CD4-positive, alpha-beta T cell treated with Interleukin-17A for 1 hour (primary cell): ENCODE measurements at regions not wholly inside any gene's neighbourhood (a gene's known extent, or its start where the extent isn't known, plus 50 kb on each side); places are given as distances from the start of the nearest gene placed in this dataset.

ENCODE experiments used
- DNase-seq: peaks from one replicate; pipeline ENCODE4 v3.0.0-alpha.2; 2020

- no peak for DNase-seq
These were observed 126.1 kb downstream of the SEC14L1 start for GRCh38 chr17:77266891-77267341.

- DNase-seq = no peak
These were observed 129.2 kb downstream of the SEC14L1 start for GRCh38 chr17:77269696-77270681.

- no peak for DNase-seq
These were observed 130.6 kb downstream of the SEC14L1 start for GRCh38 chr17:77271411-77271810.

- DNase-seq = no peak
These were observed 132.8 kb downstream of the SEC14L1 start for GRCh38 chr17:77273397-77274085.

- no peak for DNase-seq
These were observed 133.5 kb downstream of the SEC14L1 start for GRCh38 chr17:77274096-77274845.

GRCh38 chr17:77279448-77280303 lies 138.9 kb downstream of the SEC14L1 start:
- DNase-seq = no peak

GRCh38 chr17:77280304-77281121 lies 139.7 kb downstream of the SEC14L1 start:
- peak; percentile 12 for DNase-seq

- DNase-seq = peak; percentile 69
These were observed 140.5 kb downstream of the SEC14L1 start for GRCh38 chr17:77281122-77281903.

- no peak for DNase-seq
These were observed 141.2 kb downstream of the SEC14L1 start for GRCh38 chr17:77281904-77282367.

GRCh38 chr17:77282524-77283515 lies 142.1 kb downstream of the SEC14L1 start:
- no peak for DNase-seq

- no peak for DNase-seq
These were observed 143.4 kb downstream of the SEC14L1 start for GRCh38 chr17:77284023-77284617.

- no peak for DNase-seq
These were observed 145.0 kb downstream of the SEC14L1 start for GRCh38 chr17:77285594-77286390.

GRCh38 chr17:77286391-77286640 lies 145.5 kb downstream of the SEC14L1 start:
- DNase-seq = no peak

GRCh38 chr17:77286641-77287431 lies 146.1 kb downstream of the SEC14L1 start:
- no peak for DNase-seq

GRCh38 chr17:77287432-77288068 lies 146.8 kb downstream of the SEC14L1 start:
- no peak for DNase-seq

- no peak for DNase-seq
These were observed 147.4 kb downstream of the SEC14L1 start for GRCh38 chr17:77288115-77288619.
